PFSK-1 (cell line): ENCODE measurements at regions not wholly inside any gene's neighbourhood (a gene's known extent, or its start where the extent isn't known, plus 50 kb on each side); places are given as distances from the start of the nearest gene placed in this dataset.

ENCODE experiments used
- POLR2AphosphoS5 ChIP-seq: IDR thresholded peaks from 2 replicates; pipeline ENCODE4 v1.6.1; 2012; ENCODE audit warnings: low read depth, mild to moderate bottlenecking, control low read depth, low read length, moderate library complexity
- SIN3A ChIP-seq: IDR thresholded peaks from 2 replicates; pipeline ENCODE4 v1.6.1; 2012; ENCODE audit warnings: mild to moderate bottlenecking, low read length, moderate library complexity, borderline replicate concordance; ENCODE audit not compliant: insufficient read depth
- TAF1 ChIP-seq: IDR thresholded peaks from 2 replicates; pipeline ENCODE4 v1.6.1; 2012; ENCODE audit warnings: low read length, control low read depth, borderline replicate concordance; ENCODE audit not compliant: insufficient read depth
- TF ChIP-seq, protein P1 (sequence below), 2 experiments: IDR thresholded peaks; 2 replicates each; pipeline versions ENCODE4 v1.6.1 to v1.8.0; 2011 to 2012; ENCODE audit warnings: low read depth in 2 of 2, low read length in 2 of 2, control low read depth in 1 of 2, inconsistent platforms in 1 of 2, mild to moderate bottlenecking in 1 of 2, moderate library complexity in 1 of 2; ENCODE audit not compliant: insufficient read depth in 1 of 2

DNA sequence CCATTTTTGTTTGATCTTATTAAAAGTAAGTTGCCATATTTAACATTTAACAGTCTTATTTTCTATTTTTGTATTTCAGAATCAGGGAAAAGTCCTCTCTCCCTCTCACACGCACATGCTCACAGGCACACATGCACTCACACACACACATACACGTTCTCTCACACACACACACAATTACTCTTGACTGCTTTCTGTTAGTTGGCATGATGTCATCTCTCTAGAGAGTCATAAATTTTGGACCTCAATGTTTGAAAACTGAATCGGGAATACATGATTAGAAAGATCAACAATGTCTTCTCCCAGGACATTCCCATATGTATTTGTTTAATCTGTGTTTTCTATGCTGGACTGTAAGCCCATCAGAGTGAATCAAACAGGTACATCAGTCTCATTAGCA, 165.7 kb upstream of the AHR start:
- TF ChIP-seq, protein P1, sequence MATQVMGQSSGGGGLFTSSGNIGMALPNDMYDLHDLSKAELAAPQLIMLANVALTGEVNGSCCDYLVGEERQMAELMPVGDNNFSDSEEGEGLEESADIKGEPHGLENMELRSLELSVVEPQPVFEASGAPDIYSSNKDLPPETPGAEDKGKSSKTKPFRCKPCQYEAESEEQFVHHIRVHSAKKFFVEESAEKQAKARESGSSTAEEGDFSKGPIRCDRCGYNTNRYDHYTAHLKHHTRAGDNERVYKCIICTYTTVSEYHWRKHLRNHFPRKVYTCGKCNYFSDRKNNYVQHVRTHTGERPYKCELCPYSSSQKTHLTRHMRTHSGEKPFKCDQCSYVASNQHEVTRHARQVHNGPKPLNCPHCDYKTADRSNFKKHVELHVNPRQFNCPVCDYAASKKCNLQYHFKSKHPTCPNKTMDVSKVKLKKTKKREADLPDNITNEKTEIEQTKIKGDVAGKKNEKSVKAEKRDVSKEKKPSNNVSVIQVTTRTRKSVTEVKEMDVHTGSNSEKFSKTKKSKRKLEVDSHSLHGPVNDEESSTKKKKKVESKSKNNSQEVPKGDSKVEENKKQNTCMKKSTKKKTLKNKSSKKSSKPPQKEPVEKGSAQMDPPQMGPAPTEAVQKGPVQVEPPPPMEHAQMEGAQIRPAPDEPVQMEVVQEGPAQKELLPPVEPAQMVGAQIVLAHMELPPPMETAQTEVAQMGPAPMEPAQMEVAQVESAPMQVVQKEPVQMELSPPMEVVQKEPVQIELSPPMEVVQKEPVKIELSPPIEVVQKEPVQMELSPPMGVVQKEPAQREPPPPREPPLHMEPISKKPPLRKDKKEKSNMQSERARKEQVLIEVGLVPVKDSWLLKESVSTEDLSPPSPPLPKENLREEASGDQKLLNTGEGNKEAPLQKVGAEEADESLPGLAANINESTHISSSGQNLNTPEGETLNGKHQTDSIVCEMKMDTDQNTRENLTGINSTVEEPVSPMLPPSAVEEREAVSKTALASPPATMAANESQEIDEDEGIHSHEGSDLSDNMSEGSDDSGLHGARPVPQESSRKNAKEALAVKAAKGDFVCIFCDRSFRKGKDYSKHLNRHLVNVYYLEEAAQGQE (IDR thresholded peaks at IDR 0.05; ENCODE audit: insufficient read depth in 1 of 2, low read depth in 2 of 2, low read length in 2 of 2), result no peak
- no peak for TF ChIP-seq POLR2AphosphoS5
- TF ChIP-seq TAF1, result no peak
- no peak for TF ChIP-seq SIN3A
